Muscle of leg (tissue), 3 donors: ENCODE measurements at regions not wholly inside any gene's neighbourhood (a gene's known extent, or its start where the extent isn't known, plus 50 kb on each side); places are given as distances from the start of the nearest gene placed in this dataset.

Experiments
- DNase-seq: peaks from one replicate; pipeline ENCODE4 v3.0.0; 2013
- H3K27ac ChIP-seq: one replicate; pipeline ENCODE4 v1.5.1; 2013; ENCODE audit warnings: mild to moderate bottlenecking, low read length, control low read depth
- H3K27me3 ChIP-seq: one replicate; pipeline ENCODE4 v1.6.1; 2013; ENCODE audit warnings: low read length; ENCODE audit not compliant: control insufficient read depth, insufficient read depth
- H3K36me3 ChIP-seq: one replicate; pipeline ENCODE4 v1.6.1; 2013; ENCODE audit warnings: low read length; ENCODE audit not compliant: control insufficient read depth, insufficient read depth
- H3K4me1 ChIP-seq: one replicate; pipeline ENCODE4 v1.6.1; 2013; ENCODE audit warnings: low read length; ENCODE audit not compliant: control insufficient read depth, insufficient read depth
- H3K4me3 ChIP-seq: one replicate; pipeline ENCODE4 v1.5.1; 2013; ENCODE audit warnings: low read length, control low read depth
- H3K9me3 ChIP-seq: replicated peaks from 2 replicates; pipeline ENCODE4 v1.6.1; 2013; ENCODE audit warnings: low read depth, low read length; ENCODE audit not compliant: control insufficient read depth
- WGBS: methylation state at CpG from one replicate; pipeline ENCODE4 v1.1.5; 2013; ENCODE audit warnings: missing lambda C conversion rate; ENCODE audit not compliant: insufficient coverage; 5-methylcytosine and 5-hydroxymethylcytosine counted together

DNA sequence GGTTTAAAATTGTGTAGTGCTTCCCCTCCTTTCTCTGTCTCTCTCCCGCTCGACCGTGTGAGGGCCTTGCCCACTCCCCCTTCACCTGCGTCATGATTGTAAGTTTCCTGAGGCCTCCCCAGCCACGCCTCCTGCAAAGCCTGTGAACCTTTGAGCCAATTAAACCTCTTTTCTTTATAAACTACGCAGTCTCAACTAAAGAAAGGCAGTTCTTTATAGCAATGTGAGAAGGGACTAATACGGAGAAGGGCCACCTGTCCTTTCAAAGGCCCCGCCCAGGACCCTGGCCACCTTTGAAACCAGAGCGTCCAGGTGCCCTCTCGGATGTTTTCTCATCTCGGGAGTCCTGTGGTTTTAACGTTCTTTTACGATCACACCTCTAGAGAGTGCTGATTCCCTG is 741.5 kb downstream of the BRD1 start:
- H3K36me3 ChIP-seq = no peaks in the 10 kb centered on the region
- H3K27ac ChIP-seq = no peak overlapping the region
- no peaks in the 10 kb centered on the region for H3K9me3 ChIP-seq
- DNase-seq = no peak
- WGBS = 62% methylated on average over 8 of the region's 13 CpGs
- H3K4me1 ChIP-seq = peaks cover 8% of the 10 kb centered on the region
- peaks cover 5% of the 10 kb centered on the region for H3K27me3 ChIP-seq
- no peak overlapping the region for H3K4me3 ChIP-seq

DNA sequence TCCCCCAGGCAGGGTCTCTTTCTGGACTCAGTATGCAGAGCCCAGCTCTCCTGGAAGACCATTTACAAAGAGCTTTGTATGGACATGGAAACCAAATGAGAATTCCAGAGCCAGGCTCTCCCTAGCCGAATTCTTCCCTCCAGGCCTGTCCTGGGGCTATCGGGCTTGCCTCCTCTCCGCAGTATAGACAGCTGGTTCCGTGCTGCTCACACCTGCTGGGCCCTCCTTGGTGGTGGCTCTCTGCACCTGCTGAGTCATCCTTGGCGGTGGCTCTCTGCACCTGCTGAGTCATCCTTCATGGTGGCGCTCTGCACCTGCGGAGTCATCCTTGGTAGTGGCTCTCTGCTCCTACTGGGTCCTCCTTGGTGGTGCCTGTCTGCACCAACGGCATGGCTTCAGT is 743.5 kb downstream of the BRD1 start:
- WGBS = 61% methylated on average over 7 of the region's 8 CpGs
- no peaks in the 10 kb centered on the region for H3K9me3 ChIP-seq
- H3K27me3 ChIP-seq = peaks cover 3% of the 10 kb centered on the region
- no peak overlapping the region for H3K4me3 ChIP-seq
- peaks cover 13% of the 10 kb centered on the region for H3K4me1 ChIP-seq
- H3K36me3 ChIP-seq = no peaks in the 10 kb centered on the region
- DNase-seq = no peak
- no peak overlapping the region for H3K27ac ChIP-seq

DNA sequence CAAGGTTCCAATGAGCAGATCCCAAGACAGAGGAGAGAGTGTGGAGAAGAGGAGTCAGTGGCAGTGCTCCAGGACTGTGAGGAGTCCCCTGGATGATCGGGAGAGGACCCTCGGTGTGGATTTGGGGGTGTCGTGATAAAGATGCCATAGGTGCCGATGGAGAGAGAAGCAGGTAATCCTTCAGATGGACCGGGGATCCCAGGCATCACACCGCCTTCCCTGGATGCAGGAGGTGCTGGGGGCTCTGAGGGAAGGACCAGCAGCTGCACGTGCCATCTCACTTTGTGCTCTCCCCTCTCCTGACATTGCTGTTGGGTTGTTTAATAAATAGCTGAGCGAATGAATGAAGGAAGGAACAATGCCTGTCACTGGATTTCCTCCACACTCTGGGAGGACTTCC is 744.1 kb downstream of the BRD1 start:
- Histone ChIP-seq H3K4me1 (peaks cover 13% of the 10 kb centered on the region), H3K9me3 (no peaks in the 10 kb centered on the region), H3K27me3 (peaks cover 3% of the 10 kb centered on the region), H3K36me3 (no peaks in the 10 kb centered on the region), H3K4me3 (no peak overlapping the region), H3K27ac (no peak overlapping the region)
- WGBS = no CpG with 5 or more reads among the region's 8 CpGs
- no peak for DNase-seq

DNA sequence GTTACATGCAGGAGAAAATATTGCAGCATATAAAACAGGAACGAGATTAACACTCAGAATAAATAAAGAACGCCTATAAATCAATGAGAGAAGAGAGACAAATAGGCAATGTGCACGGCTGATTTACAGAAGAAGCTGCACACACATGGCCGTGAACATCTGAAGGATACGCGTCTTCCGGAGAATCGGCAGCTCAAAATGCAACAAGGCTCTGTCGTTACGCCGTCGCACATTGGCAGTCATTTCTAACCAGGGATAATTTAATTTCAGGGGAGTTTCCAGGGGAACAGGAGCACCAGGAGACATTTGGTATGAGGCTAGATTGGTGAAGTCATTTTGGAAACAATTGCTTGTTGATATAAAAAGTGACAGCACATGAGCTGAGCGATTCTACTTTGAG is 745.2 kb downstream of the BRD1 start:
- Histone ChIP-seq H3K36me3 (no peaks in the 10 kb centered on the region), H3K27ac (no peak overlapping the region), H3K27me3 (peaks cover 3% of the 10 kb centered on the region), H3K4me1 (peaks cover 9% of the 10 kb centered on the region), H3K4me3 (no peak overlapping the region), H3K9me3 (no peaks in the 10 kb centered on the region)
- no peak for DNase-seq
- WGBS = 61% methylated on average over 12 of the region's 13 CpGs

DNA sequence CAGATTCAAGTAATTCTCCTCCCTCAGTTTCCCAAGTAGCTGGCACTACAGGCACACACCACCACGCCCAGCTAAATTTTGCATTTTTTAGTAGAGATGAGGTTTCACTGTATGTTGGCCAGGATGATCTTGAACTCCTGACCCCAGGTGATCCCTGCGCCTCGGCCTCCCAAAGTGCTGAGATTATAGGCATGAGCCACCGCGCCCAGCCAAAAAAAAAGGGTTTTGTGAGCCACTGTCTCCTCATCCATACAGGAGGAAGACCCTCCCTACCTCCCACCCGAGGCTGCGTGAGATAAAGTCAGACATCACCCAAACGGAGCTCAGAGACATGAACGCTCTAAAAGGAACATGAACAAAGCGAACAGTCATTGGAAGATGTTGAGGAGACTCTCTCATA is 745.7 kb downstream of the BRD1 start:
- Histone ChIP-seq H3K36me3 (no peaks in the 10 kb centered on the region), H3K27ac (no peak overlapping the region), H3K9me3 (no peaks in the 10 kb centered on the region), H3K4me3 (no peak overlapping the region), H3K4me1 (peaks cover 5% of the 10 kb centered on the region), H3K27me3 (peaks cover 3% of the 10 kb centered on the region)
- DNase-seq = no peak
- WGBS = no CpG with 5 or more reads among the region's 10 CpGs

DNA sequence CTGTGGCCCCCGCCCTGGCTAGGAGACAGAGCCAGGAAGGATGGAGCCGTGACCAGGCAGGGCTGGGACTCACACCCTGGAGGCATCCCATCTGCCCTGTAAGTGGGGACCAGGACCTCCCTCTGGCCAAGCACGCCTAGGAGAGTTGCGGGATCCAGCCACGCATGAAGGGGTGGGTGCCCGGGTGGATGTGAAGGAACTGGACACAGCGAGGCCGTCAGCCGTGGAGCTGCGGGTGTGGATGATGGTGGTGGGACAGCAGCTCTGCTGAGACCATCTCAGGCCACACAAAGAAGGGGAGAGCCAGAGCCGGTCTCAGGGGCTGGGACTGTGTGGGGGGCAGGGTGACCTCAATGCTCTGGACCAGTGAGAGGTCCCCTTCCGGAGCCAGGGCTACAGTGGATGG is 746.4 kb downstream of the BRD1 start:
- Histone ChIP-seq H3K4me1 (peaks cover 5% of the 10 kb centered on the region), H3K27ac (no peak overlapping the region), H3K36me3 (no peaks in the 10 kb centered on the region), H3K27me3 (peaks cover 3% of the 10 kb centered on the region), H3K9me3 (no peaks in the 10 kb centered on the region), H3K4me3 (no peak overlapping the region)
- WGBS = 83% methylated on average over 12 of the region's 12 CpGs
- no peak for DNase-seq

DNA sequence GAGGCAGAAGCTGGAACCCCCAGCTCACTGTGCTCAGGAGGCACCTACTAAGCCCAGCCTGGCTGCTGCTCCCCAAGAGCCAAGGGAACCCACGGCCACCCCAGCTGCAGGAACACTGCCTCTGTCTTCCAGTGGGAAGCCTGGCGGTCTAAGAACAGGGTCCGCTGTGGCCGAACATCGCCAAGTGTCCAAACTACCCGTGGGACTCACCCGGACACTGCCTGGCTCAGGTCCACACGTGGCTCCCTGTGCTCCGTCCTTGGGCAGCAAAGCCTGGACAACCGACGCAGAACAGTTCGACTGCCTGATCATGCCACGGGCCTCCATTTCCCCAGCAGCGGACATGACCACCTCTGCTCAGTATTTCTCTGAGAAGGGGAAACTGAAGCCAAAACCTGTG is 747.0 kb downstream of the BRD1 start:
- Histone ChIP-seq H3K36me3 (no peaks in the 10 kb centered on the region), H3K4me1 (peaks cover 5% of the 10 kb centered on the region), H3K4me3 (no peak overlapping the region), H3K27me3 (peaks cover 3% of the 10 kb centered on the region), H3K27ac (no peak overlapping the region), H3K9me3 (no peaks in the 10 kb centered on the region)
- DNase-seq = no peak
- 95% methylated on average over 13 of the region's 14 CpGs for WGBS

DNA sequence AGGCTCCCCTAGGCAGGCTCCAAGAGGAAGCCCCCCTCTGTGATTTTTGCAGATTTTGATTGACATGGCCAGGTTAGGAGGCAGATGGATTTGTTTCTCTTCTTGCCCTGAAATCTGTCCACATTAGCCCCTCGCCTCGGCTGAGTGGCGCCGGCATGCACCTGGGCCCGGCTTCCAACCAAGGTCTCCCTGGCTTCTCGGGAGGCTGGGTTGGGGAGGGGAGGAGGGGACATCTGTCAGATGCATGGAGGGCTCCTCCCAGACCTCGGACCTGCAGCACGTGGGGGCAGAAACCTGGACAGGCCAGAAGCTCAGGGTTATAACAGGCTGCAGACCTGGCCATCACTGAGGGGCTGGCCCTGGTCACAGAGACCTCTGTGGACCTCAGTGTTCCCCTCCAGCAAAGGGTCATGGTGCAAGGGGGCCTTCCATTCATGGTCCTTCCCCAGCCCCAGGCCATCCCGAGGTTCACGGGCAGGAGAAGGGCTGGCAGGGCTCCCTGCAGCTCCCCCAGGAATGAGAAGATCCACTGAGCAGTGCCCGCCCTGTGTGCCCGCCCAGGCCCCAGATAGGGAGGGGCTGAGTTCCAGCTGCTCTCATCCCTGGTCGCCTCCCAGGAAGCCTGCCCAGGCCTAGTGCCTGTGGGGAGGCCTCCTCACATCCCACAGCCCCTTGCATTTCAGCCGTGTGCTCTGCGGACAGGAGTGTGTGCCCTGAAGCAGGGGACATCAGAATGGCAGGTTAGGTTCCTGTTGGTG is 747.8 kb downstream of the BRD1 start:
- Histone ChIP-seq H3K36me3 (no peaks in the 10 kb centered on the region), H3K27me3 (peaks cover 3% of the 10 kb centered on the region), H3K9me3 (no peaks in the 10 kb centered on the region), H3K4me3 (no peak overlapping the region), H3K4me1 (peaks cover 5% of the 10 kb centered on the region), H3K27ac (no peak overlapping the region)
- 62% methylated on average over 8 of the region's 15 CpGs for WGBS
- DNase-seq = no peak

DNA sequence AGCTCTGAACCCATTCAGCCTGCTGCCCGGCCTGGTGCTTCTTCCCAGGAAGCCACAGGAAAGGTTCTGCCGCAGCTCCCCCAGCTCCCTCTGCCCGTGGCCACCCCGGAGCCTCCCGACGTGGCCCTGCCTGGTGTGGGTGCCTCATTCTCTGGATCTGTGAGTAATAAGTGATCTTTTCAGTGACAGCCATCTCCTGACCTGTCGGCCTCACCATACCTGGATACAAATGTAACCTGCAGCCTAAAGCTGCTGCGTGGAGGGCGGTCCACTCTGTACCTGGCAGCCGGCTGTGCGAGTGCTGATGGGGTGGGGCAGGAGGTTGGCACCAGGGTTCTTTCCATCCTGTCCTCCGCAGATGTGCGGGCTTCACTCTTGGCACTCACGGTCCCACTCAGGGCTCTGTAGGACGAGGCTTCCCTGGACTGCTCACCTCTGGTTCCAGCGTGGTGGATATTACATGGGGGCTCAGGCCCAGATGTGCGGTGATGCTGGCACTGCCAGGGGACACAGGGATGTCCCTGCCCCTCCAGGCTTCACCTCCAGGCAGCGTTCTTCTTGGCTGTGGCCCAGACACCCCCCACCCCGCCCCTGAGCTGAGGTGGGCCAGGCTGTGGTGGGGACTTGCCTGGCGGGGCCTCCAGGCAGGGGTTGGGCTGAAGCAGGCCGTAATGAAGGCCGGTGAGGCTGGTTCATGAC is 748.5 kb downstream of the BRD1 start:
- H3K4me1 ChIP-seq = peaks cover 5% of the 10 kb centered on the region
- H3K27ac ChIP-seq = no peak overlapping the region
- no peak for DNase-seq
- peaks cover 2% of the 10 kb centered on the region for H3K27me3 ChIP-seq
- H3K4me3 ChIP-seq = no peak overlapping the region
- no peaks in the 10 kb centered on the region for H3K9me3 ChIP-seq
- no peaks in the 10 kb centered on the region for H3K36me3 ChIP-seq
- WGBS = 79% methylated on average over 15 of the region's 22 CpGs

DNA sequence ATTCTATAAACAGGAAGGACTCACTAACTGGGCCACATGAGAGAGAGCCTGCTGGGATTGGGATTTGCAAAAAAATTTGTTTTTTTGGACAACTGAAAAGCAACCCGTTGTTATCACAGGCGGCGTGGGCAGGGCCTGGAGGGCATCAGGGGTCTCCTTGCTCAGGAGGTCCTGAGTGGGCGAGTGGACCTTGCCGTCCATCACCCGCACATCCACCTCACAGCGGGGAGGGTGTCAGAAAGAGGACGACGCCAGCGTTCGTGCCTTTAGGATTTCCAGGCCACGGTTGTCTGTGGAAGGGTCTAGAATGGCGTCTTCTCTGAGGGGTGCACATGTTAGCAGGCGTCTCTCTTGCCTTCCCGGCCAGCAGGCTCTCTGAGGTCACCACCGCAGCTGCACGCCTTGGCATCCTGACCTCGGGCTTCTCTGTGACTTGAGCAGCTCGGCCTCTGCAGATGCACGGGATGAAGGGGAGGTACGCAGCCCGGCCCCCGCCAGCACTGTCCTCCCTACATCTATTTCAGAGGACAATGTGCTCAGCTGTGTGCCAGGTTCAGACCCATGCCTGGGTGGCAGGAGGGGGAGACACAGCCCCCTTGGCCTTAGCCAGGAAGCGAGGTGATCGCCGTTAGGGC is 749.5 kb downstream of the BRD1 start:
- WGBS = 73% methylated on average over 18 of the region's 26 CpGs
- no peak for DNase-seq
- Histone ChIP-seq H3K9me3 (no peaks in the 10 kb centered on the region), H3K4me1 (peaks cover 5% of the 10 kb centered on the region), H3K4me3 (no peak overlapping the region), H3K27me3 (no peaks in the 10 kb centered on the region), H3K27ac (no peak overlapping the region), H3K36me3 (no peaks in the 10 kb centered on the region)
